HG03378 (cell line): ENCODE measurements at regions not wholly inside any gene's neighbourhood (a gene's known extent, or its start where the extent isn't known, plus 50 kb on each side); places are given as distances from the start of the nearest gene placed in this dataset.

ENCODE experiments used
- ATAC-seq: cut with Tn5 transposase; IDR thresholded peaks from one replicate; pipeline ENCODE4 v1.9.1; 2021; ENCODE audit warnings: mild to moderate bottlenecking, moderate library complexity; ENCODE audit not compliant: unreplicated experiment

DNA sequence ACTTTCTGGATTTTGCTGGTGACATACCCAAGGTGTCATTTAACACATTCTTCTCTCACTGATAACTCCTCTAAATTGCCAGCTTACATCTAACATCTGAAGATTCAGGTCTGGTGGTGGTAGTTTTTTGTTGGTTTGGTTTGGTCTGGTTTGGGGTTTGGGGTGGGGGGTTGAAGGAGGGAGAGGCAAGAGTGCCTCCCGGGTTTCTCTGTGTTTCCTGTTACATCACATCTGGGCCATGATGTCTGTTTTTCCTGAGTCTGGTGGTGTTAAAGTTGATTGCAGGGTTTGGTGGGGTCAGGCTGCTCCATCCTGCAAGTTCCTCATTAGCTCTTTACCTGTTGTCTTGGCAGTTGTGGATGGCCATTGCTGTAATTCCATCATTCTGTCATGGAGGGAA lies 155.8 kb upstream of the UBL3 start:
- ATAC-seq = no peak

DNA sequence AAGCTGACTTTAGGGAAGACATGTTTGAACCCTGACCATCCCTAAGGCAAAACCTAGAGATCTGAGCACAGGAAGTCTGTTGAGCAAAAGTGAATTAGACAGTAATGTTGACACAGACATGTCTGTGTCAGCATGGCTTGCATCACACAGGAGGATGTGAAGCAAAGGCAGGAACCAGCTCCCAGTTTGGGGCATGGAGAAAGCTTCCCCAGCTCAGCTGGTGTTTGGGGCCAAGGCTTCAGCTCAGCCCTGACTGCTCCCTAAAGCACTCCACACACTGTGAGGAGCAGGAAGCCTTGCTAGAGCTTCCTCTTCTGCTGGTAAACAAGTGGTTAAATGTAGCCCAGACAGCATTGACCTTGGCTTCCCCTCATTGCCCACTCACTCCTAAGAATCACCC lies 153.8 kb upstream of the UBL3 start:
- no peak for ATAC-seq

DNA sequence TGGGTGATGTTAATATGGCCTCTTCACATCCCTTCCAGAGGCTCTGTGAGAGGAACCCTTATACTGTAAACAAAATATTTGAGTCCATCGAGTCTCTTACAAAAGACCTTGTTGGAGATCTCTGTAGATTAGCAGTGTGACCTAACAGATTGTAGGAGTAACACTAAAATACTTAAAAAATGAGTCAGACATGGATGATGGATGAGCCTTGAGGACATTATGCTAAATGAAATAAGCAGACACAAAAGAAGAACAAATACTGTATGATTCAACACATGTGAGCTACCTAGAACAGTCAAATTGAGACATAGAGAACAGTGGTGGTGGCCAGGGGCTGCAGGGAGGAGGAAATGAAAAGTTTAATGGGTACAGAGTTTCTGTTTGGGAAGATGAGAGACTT lies 152.2 kb upstream of the UBL3 start:
- ATAC-seq = no peak

DNA sequence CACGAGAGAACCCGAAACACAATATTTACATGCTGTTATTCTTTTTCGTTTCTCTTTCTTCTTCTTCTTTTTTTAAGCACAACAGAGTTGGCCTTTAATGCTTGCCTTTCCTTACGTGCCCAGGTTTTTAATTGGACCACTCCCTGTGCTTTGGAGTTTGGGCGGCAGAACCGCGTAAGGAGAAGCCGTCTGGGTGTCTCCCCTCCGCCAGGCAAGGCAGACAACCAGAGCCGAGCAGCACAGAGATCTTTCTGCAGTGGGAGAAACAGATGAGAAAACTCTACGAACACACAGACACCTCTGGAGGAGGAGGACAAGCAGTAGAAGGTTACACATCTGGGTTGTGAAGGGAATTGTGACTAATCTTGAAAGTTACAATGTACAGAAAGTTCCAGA lies 150.0 kb upstream of the UBL3 start:
- ATAC-seq = no peak

DNA sequence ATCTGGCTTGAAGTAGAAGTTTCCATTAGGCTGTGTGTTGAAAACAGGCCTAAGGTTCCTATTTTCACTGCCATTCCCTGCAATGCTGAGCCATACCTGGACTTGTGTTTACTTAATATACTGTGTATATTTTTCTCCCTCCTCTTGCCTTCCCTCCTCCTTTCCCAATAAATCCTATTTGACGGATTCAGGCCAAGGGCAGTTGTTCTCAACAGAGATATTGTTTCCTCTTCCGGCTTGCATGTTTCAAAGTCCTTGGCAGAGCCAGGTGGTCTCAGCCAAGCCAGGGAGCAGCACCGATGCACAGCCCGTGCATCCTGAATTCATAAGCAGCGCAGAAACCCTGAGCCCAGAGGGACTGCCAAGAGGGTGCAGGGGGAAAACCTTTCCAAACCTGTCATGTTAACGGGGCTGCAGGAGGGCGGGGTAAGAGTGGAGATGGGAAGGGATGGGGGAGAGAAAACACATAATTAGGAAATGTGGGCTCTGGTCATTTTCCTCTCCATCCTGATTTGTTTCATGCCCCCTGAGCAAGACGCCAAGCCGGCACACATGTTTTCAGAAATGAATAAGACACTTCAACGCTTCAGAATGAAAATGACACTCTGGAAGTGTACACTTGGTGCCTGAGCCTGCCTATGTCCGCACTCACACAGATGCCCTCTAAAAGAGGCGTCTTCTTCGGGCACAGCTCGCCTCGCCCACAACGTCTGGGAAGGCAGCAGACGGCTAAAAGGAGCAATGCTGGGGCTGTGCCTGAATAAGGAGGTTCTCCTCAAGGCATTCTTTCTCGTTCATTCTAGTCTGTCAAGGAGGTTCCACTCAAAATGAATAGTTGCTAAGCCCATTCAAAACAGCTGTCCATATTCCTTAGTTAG lies 149.3 kb upstream of the UBL3 start:
- ATAC-seq = no peak

DNA sequence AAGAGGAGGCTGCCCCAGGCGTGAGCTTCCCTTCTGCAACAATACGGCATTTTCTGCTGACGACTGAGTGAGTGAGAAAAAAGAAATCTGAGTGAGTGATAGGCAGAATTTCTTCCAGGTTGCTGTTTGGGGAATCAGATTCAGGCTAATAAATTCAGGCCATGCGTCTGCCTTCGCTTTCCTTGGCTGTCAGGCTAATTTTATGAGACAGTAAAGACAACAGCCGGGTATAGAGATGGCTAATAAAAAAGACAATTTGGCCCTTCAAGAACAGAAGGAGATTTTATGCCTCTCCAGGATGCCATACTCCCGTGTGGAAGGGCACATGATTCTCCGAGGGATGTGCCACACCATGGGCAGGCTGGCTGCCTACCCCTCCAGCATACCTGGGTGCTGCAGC lies 145.9 kb upstream of the UBL3 start:
- no peak for ATAC-seq

DNA sequence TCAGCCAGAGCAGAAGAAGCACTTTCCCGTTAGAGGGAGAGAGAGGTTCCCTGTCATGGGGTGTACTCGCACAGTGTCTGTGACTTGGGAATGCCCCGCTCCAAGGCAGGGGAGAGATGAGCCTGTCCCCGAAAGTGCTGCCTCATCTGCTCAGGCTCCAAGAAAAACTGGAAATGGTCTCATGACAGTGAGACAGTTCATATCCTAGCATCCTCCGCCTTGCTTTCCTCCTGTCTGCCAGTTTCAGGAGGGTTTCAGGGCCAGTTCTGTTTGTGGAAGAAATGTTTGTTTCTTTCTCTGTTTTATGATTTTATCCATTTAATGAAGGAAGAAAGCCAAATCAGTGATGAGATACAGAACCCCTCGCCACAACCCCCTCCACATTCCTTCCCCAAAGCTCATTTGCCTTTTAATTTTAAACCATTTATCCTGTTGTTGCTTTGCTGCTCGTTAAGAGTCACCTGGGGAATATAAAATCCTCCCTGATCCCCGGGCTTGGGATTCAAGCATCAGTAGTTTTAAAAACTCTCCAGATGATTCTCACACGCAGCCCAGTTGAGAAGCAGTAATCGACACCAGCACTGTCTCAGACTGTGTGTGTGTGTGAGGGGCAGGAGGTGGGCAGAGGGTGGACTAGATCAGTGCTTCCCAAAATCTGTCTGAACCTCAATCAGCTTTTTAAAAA lies 144.6 kb upstream of the UBL3 start:
- ATAC-seq = no peak

DNA sequence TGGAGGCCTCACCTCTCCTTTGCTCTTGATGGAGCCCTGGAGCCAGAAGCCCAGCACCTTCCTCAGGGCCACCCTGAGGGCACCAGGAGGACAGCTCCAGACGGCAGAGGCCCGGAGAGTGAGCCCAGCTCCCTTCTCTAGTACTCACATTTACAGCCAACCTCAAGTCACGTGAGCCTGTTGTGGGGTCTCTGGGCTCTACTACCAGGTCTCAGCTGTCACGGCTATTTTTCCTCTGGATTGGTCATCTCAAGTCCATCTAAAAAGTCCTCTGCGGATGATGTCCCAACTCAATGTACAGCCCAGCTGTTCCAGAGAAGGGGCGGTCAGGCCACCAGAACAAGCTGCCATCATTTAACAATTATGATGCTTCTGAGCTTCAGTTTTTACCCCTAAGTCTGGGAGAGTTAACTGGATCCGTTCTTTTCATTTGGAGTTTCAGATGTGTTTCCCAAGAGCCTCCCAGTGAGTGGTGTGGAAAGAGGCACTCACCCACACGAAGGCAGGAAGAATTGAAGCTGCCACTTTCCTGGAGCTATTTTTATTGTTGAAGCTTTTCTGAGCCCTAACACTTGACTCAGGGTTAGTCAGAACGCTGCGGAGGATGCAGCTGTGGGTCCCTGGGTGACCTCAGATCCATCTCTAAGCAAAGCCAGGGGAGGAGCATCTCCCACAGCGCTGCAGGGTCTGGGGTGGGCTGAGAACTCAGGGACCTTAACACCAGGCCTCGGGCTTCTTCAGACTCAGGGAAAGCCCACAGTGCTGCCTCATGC lies 143.5 kb upstream of the UBL3 start:
- ATAC-seq = no peak

DNA sequence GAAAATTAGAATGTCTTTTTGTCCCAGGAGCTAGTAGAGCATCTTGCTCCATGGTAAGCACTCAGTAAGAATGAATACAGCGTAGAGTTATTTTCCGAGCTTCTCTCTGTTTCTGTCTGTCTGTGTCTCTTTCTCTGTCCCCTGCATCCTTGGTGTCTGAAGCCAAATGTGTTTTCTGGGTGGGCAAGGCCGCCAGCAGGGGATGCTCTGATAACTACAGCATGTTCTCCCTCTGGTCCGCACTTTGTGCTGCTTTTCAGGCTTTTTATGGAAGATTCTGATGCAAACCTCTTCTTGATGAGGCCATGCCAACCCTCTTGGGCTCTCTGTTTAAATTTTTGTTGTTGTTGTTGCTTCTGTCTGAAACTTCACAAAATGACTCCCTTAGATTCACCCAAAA lies 142.8 kb upstream of the UBL3 start:
- ATAC-seq = no peak

DNA sequence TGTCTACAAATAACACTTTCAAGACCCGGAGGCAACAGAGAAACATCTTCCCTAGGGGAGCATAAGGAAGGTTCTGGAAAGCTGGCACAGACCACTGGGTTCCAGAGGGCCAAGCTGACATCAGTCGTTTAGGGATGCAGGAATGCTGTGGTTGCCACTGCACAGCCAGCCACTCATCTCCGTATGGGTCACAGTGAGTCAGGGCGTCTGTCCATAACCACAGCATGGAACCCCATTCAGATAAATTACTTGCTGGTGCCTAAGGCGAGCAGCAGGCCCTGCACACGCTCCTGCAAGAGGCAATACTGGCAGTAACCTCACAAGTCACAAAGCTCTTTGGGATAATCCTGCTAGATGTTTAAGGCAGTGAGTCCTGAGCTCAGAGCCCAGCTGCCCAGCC lies 140.9 kb upstream of the UBL3 start:
- ATAC-seq = no peak

DNA sequence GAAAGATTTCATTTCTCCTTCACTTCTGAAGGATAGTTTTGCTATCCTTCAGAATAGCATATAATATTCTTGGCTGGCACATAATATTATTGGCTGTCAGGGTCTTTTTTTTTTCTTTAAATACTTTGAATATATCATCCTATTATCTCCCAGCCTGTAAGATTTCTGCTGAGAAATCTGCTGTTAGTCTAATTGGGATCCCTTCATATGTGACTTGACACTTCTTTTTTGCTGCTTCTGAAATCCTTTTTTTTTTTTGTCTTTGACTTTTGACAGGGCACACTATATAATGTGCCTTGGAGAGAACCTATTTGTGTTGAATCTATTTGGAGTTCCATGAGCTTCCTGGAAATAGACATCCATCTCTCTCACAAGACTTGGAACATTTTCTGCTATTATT lies 136.9 kb upstream of the UBL3 start:
- no peak for ATAC-seq

DNA sequence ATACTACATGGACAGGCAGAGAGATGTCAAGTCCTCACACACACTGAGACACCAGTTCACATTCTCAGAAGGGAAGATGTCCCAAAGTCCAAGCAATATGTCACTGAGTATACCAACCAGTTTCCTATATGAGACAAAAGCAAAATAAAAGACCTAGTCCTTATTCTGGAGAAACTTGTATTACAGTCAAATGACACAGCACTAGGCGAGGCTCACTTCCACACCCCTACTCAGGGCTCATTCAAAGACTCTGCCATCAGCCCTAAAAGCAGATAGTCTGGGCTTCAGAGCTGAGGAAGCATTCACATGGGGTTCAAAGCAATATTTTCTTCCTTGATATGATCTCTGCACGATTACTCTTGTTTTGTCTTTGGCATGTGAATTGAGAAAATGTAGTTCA lies 129.9 kb upstream of the UBL3 start:
- ATAC-seq = no peak

DNA sequence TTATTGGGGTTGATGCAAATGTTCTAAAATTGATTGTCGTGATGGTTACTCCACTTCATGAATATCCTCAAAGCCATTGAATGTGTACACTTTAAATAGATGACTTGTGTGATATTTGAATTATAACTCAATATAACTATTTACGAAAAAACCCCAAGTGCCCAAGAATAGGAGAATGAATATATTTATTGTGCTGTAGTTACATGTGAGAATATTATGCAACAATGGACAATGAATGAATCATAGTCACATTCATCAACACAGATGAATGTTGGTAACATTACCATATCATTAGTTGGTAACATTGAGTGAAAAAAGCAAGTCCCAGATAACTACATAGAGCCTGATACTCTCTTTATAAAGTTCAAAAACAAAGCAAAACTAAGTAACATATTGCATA lies 127.8 kb upstream of the UBL3 start:
- no peak for ATAC-seq

DNA sequence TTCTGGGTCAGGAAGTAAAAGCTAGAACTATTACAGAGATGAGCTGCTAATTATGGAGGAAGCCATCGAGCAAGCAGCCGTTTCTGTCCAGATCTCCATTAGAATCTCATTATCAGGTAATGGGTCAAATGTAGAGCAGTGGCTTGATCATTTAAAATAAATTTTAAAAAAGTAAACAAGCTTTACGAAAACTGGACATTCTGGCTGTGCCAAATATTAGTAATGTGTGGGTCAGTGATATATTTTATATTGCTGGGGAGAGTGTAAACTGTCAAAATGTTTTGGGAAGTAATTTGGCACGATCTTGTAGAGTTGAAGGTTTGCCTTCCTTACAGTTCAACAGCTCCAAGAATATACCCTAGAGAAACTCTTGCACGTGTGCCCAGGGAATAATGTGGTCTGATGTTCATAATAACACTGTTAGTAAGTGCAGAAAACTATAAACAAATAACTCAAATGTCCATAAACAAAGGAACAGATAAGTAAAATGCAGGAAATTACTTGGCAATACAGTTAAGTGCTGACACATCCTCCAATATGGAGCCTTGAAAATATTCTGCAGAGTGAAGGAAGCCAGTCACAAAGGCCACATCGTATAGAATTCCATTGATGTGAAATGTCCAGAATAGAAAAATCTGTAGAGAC lies 127.2 kb upstream of the UBL3 start:
- no peak for ATAC-seq

DNA sequence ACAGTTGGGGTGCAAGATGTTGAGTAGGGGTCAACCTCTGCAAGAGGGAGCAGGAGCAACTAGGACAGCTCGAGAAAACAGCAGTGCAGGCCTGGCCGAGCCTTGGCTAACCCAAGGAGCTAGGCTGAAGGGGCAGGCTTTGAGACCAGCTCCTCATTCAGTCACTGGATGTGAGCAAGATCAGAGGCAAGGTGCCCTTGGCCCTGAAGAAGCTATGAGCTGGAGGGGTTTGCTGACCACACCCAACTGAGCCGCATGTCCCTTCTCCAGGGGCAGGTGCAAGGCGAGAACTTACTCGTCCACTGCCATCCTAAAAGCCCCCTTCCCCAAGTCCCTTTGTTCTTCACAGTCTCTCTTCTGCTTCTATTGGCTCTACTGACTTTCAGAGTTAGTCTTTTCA lies 126.1 kb upstream of the UBL3 start:
- no peak for ATAC-seq

DNA sequence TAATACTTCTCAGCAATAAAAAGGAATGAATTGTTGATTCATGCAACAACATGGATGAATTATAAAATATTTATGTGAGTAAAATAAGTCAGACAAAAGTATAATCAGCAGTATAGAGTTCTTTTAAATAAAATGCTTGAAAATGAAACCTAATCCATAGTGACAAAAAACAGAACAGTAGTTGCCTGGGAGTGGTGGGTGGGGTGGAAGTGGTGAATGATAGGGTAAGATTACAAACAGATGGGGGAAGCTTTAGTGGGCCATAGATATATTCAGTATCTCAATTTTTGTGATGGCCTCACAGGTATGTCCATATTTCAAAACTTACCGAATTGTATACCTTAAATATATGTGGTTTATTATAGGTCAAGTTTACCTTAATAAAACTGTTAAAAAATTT lies 124.9 kb upstream of the UBL3 start:
- ATAC-seq = no peak

DNA sequence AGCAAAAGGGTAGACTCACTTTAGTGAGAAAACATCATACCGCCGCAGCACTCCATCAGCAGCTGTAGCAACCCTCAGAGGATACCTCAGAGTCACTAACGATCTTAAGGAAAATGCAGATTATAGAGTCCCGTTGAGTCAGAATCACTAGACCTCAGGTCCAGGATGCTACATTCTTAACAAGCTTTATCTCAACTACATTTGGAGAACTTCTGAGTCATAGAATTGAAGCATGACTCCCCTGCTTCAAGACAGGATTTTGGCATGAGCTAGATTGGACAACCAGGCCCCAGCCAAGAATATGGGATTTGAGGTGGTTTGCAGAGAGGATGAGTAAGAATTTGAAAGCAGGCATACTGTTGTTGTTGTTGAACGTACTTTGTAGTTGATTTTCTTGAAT lies 118.9 kb upstream of the UBL3 start:
- ATAC-seq = no peak

DNA sequence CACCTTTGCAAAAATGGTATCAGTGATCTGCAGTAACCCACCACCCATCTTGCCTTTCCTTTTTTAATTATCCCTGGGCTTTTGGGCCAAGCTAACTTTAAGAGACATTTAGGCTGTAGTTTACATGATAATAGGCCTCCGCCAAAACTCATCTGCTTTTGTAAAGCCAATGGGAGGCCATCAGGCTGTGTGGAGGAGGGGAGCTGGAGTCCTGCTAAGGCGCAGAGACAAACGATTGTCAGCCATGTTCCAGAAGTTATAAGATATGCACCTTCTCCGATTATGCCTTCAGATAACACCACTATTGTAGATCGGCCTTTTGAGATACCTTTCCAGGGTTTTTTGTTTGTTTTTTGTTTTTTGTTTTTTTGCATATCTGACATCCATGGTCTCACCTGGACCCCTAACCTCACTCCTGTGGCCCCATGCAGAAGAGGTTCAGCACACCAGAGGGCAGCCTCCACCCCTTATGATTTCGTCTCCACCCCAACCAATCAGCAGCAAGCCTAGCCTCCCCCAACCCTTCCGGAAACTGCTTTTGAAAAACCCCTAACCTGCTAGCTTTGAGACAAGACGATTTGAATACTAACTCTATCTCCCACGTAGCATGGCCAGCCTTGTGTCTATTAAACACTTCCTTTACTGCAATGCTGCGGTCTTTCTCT lies 113.9 kb upstream of the UBL3 start:
- ATAC-seq = no peak

DNA sequence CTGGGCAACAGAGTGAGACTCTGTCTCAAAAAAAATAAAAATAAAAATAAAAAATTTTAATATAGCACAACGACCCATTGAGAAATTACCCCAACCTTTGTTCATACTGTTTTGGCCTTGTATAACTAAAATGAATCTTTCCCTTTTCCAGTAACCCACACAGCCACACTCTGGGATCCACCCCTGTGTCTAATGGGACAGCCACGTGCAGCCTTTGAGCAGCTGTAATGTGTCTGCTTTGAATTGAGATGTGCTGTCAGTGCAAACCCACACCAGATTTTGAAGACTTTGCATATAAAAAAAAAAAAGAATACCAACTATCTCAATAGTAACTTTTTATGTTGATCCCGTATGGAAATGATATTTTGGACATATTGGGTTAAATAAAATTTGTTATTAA lies 112.7 kb upstream of the UBL3 start:
- no peak for ATAC-seq

DNA sequence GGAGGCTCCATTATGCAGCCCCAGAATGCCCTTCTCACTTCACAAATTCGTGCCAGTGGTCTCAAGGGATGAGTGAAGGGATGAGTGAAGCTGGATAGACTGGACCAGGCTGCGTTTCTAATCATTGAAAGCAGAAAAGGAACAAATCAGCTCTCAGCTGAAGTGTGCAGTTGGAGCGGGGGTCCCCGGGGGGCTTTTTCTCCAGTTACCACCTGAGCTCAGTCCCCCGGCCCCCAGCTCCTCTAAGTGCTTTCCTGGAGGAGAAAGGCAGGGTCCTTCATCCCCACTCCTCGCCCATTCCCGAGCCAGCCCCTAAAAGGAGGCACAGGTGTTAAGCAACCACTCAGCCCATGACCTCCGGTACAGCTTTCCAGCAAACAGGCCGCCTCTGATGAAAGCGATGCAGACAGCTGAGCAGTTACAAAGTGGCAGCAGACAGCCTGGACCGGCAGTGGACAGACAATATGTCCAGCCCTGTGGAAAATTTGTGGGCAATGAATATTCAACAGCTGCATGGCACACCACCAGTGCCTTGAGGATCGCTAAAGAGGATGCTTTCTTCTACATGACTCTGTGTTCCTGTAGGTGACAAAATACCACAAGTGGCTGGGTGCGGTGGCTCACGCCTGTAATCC lies 110.7 kb upstream of the UBL3 start:
- ATAC-seq = no peak
